RPMI7951 (cell line): ENCODE measurements at regions not wholly inside any gene's neighbourhood (a gene's known extent, or its start where the extent isn't known, plus 50 kb on each side); places are given as distances from the start of the nearest gene placed in this dataset.
A peak's percentile ranks its signal among the peaks of the same experiment; 100 is the strongest.
"Not testable (repeated sequence)": the region's sequence is repeated elsewhere in the genome, so short reads cannot be mapped to it uniquely, and the experiment has no call there.

Source experiments
- DNase-seq: peaks from one replicate; pipeline ENCODE4 v3.0.0-alpha.2; 2012; ENCODE audit warnings: low read depth

GRCh38 chr7:20083781-20084180 is 133.4 kb downstream of the MACC1 start:
- DNase-seq = peak; percentile 98

GRCh38 chr7:20079080-20079479 is 138.1 kb downstream of the MACC1 start:
- DNase-seq = no peak

- DNase-seq = no peak
Observed at GRCh38 chr7:20076835-20077234, 140.3 kb downstream of the MACC1 start.

GRCh38 chr7:20075992-20076820 is 141.0 kb downstream of the MACC1 start:
- DNase-seq = no peak

- DNase-seq = no peak
Observed at GRCh38 chr7:20075440-20075839, 141.7 kb downstream of the MACC1 start.

- DNase-seq = not testable (repeated sequence)
Observed at GRCh38 chr7:20068004-20068403, 149.2 kb downstream of the MACC1 start.

- peak; percentile 97 for DNase-seq
Observed at GRCh38 chr7:20064974-20065862, 152.0 kb downstream of the MACC1 start.

- DNase-seq = peak; percentile 93
Observed at GRCh38 chr7:20064181-20064970, 152.8 kb downstream of the MACC1 start.

GRCh38 chr7:20063644-20064043 is 153.5 kb downstream of the MACC1 start:
- DNase-seq = no peak

GRCh38 chr7:20062932-20063331 is 154.3 kb downstream of the MACC1 start:
- no peak for DNase-seq

GRCh38 chr7:20053334-20054104 is 163.7 kb downstream of the MACC1 start:
- no peak for DNase-seq

- DNase-seq = no peak
Observed at GRCh38 chr7:20050241-20050966, 166.8 kb downstream of the MACC1 start.

GRCh38 chr7:20038676-20039075 is 178.5 kb downstream of the MACC1 start:
- peak; percentile 69 for DNase-seq

GRCh38 chr7:20035279-20035875 is 181.8 kb downstream of the MACC1 start:
- DNase-seq = no peak

GRCh38 chr7:20033621-20034400 is 183.4 kb downstream of the MACC1 start:
- peak; percentile 93 for DNase-seq

GRCh38 chr7:20032741-20033140 is 184.4 kb downstream of the MACC1 start:
- peak; percentile 28 for DNase-seq

GRCh38 chr7:20030915-20031362 is 186.2 kb downstream of the MACC1 start:
- peak; percentile 84 for DNase-seq

GRCh38 chr7:20030417-20030816 is 186.8 kb downstream of the MACC1 start:
- DNase-seq = peak; percentile 50

- no peak for DNase-seq
Observed at GRCh38 chr7:20026762-20027161, 190.4 kb downstream of the MACC1 start.
